C4-2B (cell line): ENCODE measurements at regions not wholly inside any gene's neighbourhood (a gene's known extent, or its start where the extent isn't known, plus 50 kb on each side); places are given as distances from the start of the nearest gene placed in this dataset.
"Not testable (repeated sequence)": the region's sequence is repeated elsewhere in the genome, so short reads cannot be mapped to it uniquely, and the experiment has no call there.

Experiments
- CTCF ChIP-seq: fragments of 450-650 bp; conservative IDR thresholded peaks from 2 replicates; pipeline ENCODE4 v1.5.1; 2017; ENCODE audit warnings: mild to moderate bottlenecking
- ZFX ChIP-seq: fragments of 450-650 bp; IDR thresholded peaks from 2 replicates; pipeline ENCODE4 v1.6.1; 2017

- TF ChIP-seq CTCF, ZFX: not testable (repeated sequence)
These were observed 150.1 kb downstream of the PTPRU start for GRCh38 chr1:29386453-29386852.
